IMR-90 (cell line): ENCODE measurements at regions not wholly inside any gene's neighbourhood (a gene's known extent, or its start where the extent isn't known, plus 50 kb on each side); places are given as distances from the start of the nearest gene placed in this dataset.

ENCODE experiments used
- ATAC-seq: fragments of 200-7000 bp; cut with Tn5 transposase; 2 replicates; pipeline ENCODE4 v1.9.1; 2020; ENCODE audit warnings: low read depth, mild to moderate bottlenecking, moderate library complexity
- BruUV-seq: library from RNA; stranded (reverse); fragments of 400-500 nt; replicated peaks from 2 replicates; lab custom pipeline; 2021; lab: Mats Ljungman, UMichigan
- CTCF ChIA-PET: fragments of 300-600 bp; formaldehyde crosslinking; extraction: SDS; loops from one replicate; lab custom pipeline; 2021; ENCODE audit warnings: antibody characterized with exemption; lab: Yijun Ruan, JAX
- POLR2A ChIA-PET: fragments of 300-600 bp; sonication (Branson Sonifier 250); formaldehyde crosslinking; loops from one replicate; lab custom pipeline; 2022; ENCODE audit warnings: antibody characterized with exemption; ENCODE audit not compliant: unreplicated experiment; lab: Charles Lee
- DNase-seq: peaks from one replicate; pipeline ENCODE4 v3.0.0; 2013
- H2AFZ ChIP-seq: replicated peaks from 2 replicates; pipeline ENCODE3; 2013; ENCODE audit warnings: low read length, mild to moderate bottlenecking; ENCODE audit not compliant: poor library complexity
- H2AK5ac ChIP-seq: 2 replicates; pipeline ENCODE4 v1.6.1; 2013; ENCODE audit warnings: low read depth, low read length, inconsistent platforms
- H2AK9ac ChIP-seq: replicated peaks from 2 replicates; pipeline ENCODE3; 2013; ENCODE audit warnings: mild to moderate bottlenecking, low read depth, low read length, moderate library complexity; ENCODE audit not compliant: poor library complexity
- H2BK120ac ChIP-seq: 2 replicates; pipeline ENCODE4 v1.6.1; 2013; ENCODE audit warnings: low read depth, low read length, inconsistent platforms
- H2BK15ac ChIP-seq: 3 replicates; pipeline ENCODE4 v1.6.1; 2013; ENCODE audit warnings: low read depth, low read length, inconsistent platforms
- H2BK20ac ChIP-seq: 2 replicates; pipeline ENCODE4 v1.6.1; 2013; ENCODE audit warnings: low read depth, mild to moderate bottlenecking, inconsistent platforms, low read length, moderate library complexity
- H2BK5ac ChIP-seq: 2 replicates; pipeline ENCODE4 v1.6.1; 2013; ENCODE audit warnings: mild to moderate bottlenecking, low read depth, low read length, inconsistent platforms; ENCODE audit not compliant: poor library complexity, severe bottlenecking
- H3K14ac ChIP-seq: replicated peaks from 2 replicates; pipeline ENCODE4 v1.6.1; 2013; ENCODE audit warnings: low read depth, low read length, inconsistent platforms
- H3K18ac ChIP-seq: 2 replicates; pipeline ENCODE4 v1.6.1; 2013; ENCODE audit warnings: low read depth, low read length, control low read depth
- H3K23ac ChIP-seq: 2 replicates; pipeline ENCODE4 v1.6.1; 2013; ENCODE audit warnings: low read depth, low read length, inconsistent platforms
- H3K27ac ChIP-seq: 2 replicates; pipeline ENCODE4 v1.5.1; 2013; ENCODE audit warnings: mild to moderate bottlenecking, control low read depth, low read length; ENCODE audit not compliant: insufficient read depth
- H3K27me3 ChIP-seq: 2 replicates; pipeline ENCODE4 v1.6.1; 2013; ENCODE audit warnings: low read length; ENCODE audit not compliant: control insufficient read depth, insufficient read depth
- H3K36me3 ChIP-seq: 2 replicates; pipeline ENCODE4 v1.6.1; 2013; ENCODE audit warnings: low read length, mixed read lengths; ENCODE audit not compliant: control insufficient read depth, insufficient read depth
- H3K4ac ChIP-seq: 2 replicates; pipeline ENCODE4 v1.6.1; 2013; ENCODE audit warnings: low read depth, low read length, inconsistent platforms
- H3K4me1 ChIP-seq: 2 replicates; pipeline ENCODE4 v1.6.1; 2013; ENCODE audit warnings: low read length, mixed read lengths; ENCODE audit not compliant: control insufficient read depth, insufficient read depth
- H3K4me2 ChIP-seq: 2 replicates; pipeline ENCODE4 v1.6.1; 2013; ENCODE audit warnings: low read depth, mild to moderate bottlenecking, control low read depth, low read length, moderate library complexity
- H3K4me3 ChIP-seq: 2 replicates; pipeline ENCODE4 v1.5.1; 2013; ENCODE audit warnings: low read depth, mild to moderate bottlenecking, control low read depth, low read length, moderate library complexity; ENCODE audit not compliant: insufficient read depth
- H3K56ac ChIP-seq: 2 replicates; pipeline ENCODE4 v1.6.1; 2013; ENCODE audit warnings: low read length, inconsistent platforms; ENCODE audit not compliant: insufficient read depth; ENCODE audit errors: extremely low read depth
- H3K79me1 ChIP-seq, 2 experiments: 2 replicates each; pipeline ENCODE4 v1.6.1; 2013; ENCODE audit warnings: low read length in 2 of 2, inconsistent platforms in 1 of 2, low read depth in 1 of 2
- H3K9ac ChIP-seq: 2 replicates; pipeline ENCODE4 v1.6.1; 2013; ENCODE audit warnings: low read depth, low read length, control low read depth
- H3K9me1 ChIP-seq: 2 replicates; pipeline ENCODE4 v1.6.1; 2013; ENCODE audit warnings: low read length, inconsistent platforms; ENCODE audit not compliant: insufficient read depth
- H3K9me3 ChIP-seq: 2 replicates; pipeline ENCODE4 v1.6.1; 2013; ENCODE audit warnings: low read length; ENCODE audit not compliant: control insufficient read depth, insufficient read depth
- H4K20me1 ChIP-seq: 2 replicates; pipeline ENCODE4 v1.6.1; 2013; ENCODE audit warnings: low read length, inconsistent platforms; ENCODE audit not compliant: insufficient read depth
- H4K5ac ChIP-seq: 2 replicates; pipeline ENCODE4 v1.6.1; 2013; ENCODE audit warnings: mild to moderate bottlenecking, low read depth, low read length, control low read depth
- H4K8ac ChIP-seq, 2 experiments: 2 replicates each; pipeline ENCODE4 v1.6.1; 2013; ENCODE audit warnings: low read depth in 2 of 2, low read length in 2 of 2, control low read depth in 1 of 2, inconsistent platforms in 1 of 2
- H4K91ac ChIP-seq: 2 replicates; pipeline ENCODE4 v1.6.1; 2013; ENCODE audit warnings: low read depth, low read length, inconsistent platforms; ENCODE audit not compliant: insufficient read depth
- CTCF ChIP-seq: conservative IDR thresholded peaks from 2 replicates; pipeline ENCODE4 v1.5.1; 2012; ENCODE audit warnings: mild to moderate bottlenecking, low read depth, low read length, improper control_type of control experiment
- FOS ChIP-seq: fragments of 150-350 bp; IDR thresholded peaks from 2 replicates; pipeline ENCODE4 v1.6.1; 2016; ENCODE audit warnings: low read depth, low read length
- MXI1 ChIP-seq: IDR thresholded peaks from 2 replicates; pipeline ENCODE4 v1.6.1; 2012; ENCODE audit warnings: low read depth, mild to moderate bottlenecking, low read length, moderate library complexity, borderline replicate concordance
- POLR2A ChIP-seq: IDR thresholded peaks from 2 replicates; pipeline ENCODE4 v1.6.1; 2012; ENCODE audit warnings: mild to moderate bottlenecking, low read depth, low read length
- SMC3 ChIP-seq: fragments of 150-350 bp; IDR thresholded peaks from 2 replicates; pipeline ENCODE4 v1.6.1; 2016; ENCODE audit warnings: low read depth, mild to moderate bottlenecking, antibody characterized with exemption, low read length, moderate library complexity
- USF2 ChIP-seq: fragments of 150-350 bp; IDR thresholded peaks from 2 replicates; pipeline ENCODE4 v1.6.1; 2017; ENCODE audit warnings: mild to moderate bottlenecking, antibody characterized with exemption, low read length, low read depth
- WGBS, 2 experiments: methylation state at CpG; one replicate each; pipeline versions ENCODE4 v1.1.5 to v1.1.7; 2013; ENCODE audit warnings: missing lambda C conversion rate in 2 of 2; ENCODE audit not compliant: insufficient read length in 1 of 2; ENCODE audit errors: extremely low coverage in 2 of 2; 5-methylcytosine and 5-hydroxymethylcytosine counted together
- dilution Hi-C: fragments of 300-500 bp; cut with HindIII; formaldehyde crosslinking; loops from one replicate; pipeline ENCODE4 v1.14.3; 2018; ENCODE audit warnings: low sequenced_read_pairs; ENCODE audit not compliant: unreplicated experiment
- in situ Hi-C: fragments of 300-500 bp; cut with MboI; formaldehyde crosslinking; loops from 3 replicates; pipeline ENCODE4 v1.14.3; 2019; ENCODE audit warnings: low sequenced_read_pairs, inconsistent platforms, mixed read lengths
- intact Hi-C: fragments of 100-400 bp; cut with micrococcal nuclease; formaldehyde crosslinking; loops from 2 replicates; pipeline ENCODE4 v1.10.0; 2022

- Histone ChIP-seq H3K4me2 (no peak overlapping the region), H3K56ac (no peak overlapping the region), H2BK20ac (no peak overlapping the region), H3K9me1 (no peaks in the 10 kb centered on the region), H3K23ac (no peak overlapping the region), H3K9ac (no peak overlapping the region), H2AK5ac (no peak overlapping the region), H2BK5ac (no peak overlapping the region), H4K20me1 (no peaks in the 10 kb centered on the region), H2BK15ac (no peak overlapping the region), H2AK9ac (no peak overlapping the region), H4K91ac (no peak overlapping the region), H4K8ac (no peak overlapping the region), H3K4me1 (no peaks in the 10 kb centered on the region), H2BK120ac (no peak overlapping the region), H3K4me3 (no peak overlapping the region), H3K4ac (no peak overlapping the region), H3K27me3 (no peaks in the 10 kb centered on the region; the same call in 1 of the 2 replicates), H3K27ac (no peak overlapping the region), H3K9me3 (no peaks in the 10 kb centered on the region), H3K36me3 (no peaks in the 10 kb centered on the region), H4K5ac (no peak overlapping the region), H3K18ac (no peak overlapping the region), H3K14ac (no peak overlapping the region), H2AFZ (no peak overlapping the region), H3K79me1 (no peaks in the 10 kb centered on the region)
- BruUV-seq = no TSS peak
- ChIA-PET POLR2A (no interaction called here), CTCF (no interaction called here)
- in situ Hi-C loops (no loop called here), dilution Hi-C loops (no loop called here), intact Hi-C loops (no loop called here)
- 20% methylated on average over 1 of the region's 1 CpG; no CpG with 5 or more reads in 1 of the 2 experiments for WGBS, 2 experiments
- no peak for DNase-seq
- TF ChIP-seq SMC3 (no peak), MXI1 (no peak), CTCF (no peak), USF2 (no peak), POLR2A (no peak), FOS (no peak)
- ATAC-seq = no peak
Observed at GRCh38 chrX:43008356-43008755, 230.4 kb upstream of the PPP1R2C start.
